Testis (tissue), 2 donors: ENCODE measurements at regions not wholly inside any gene's neighbourhood (a gene's known extent, or its start where the extent isn't known, plus 50 kb on each side); places are given as distances from the start of the nearest gene placed in this dataset.

Source experiments
- DNase-seq: peaks from one replicate; pipeline ENCODE4 v3.0.0-alpha.2; 2019
- H3K27ac ChIP-seq, 2 donors: fragments of 200-600 bp; sonication (generic); one replicate each; pipeline ENCODE4 v1.5.1; 2019
- H3K27me3 ChIP-seq: fragments of 200-600 bp; sonication (generic); one replicate; pipeline ENCODE4 v1.5.1; 2019
- H3K36me3 ChIP-seq: fragments of 200-600 bp; sonication (generic); one replicate; pipeline ENCODE4 v1.5.1; 2017; ENCODE audit warnings: low read depth; ENCODE audit errors: missing control alignments
- H3K4me1 ChIP-seq: fragments of 200-600 bp; sonication (generic); one replicate; pipeline ENCODE4 v1.5.1; 2019
- H3K4me3 ChIP-seq, 2 donors: fragments of 200-600 bp; sonication (generic); one replicate each; pipeline ENCODE4 v1.5.1; 2017 to 2019
- H3K9me3 ChIP-seq: fragments of 200-600 bp; sonication (generic); one replicate; pipeline ENCODE4 v1.5.1; 2017
- POLR2A ChIP-seq: fragments of 450-650 bp; IDR thresholded peaks from one replicate; pipeline ENCODE4 v1.6.1; 2017; ENCODE audit warnings: antibody characterized with exemption, mild to moderate bottlenecking, moderate library complexity
- WGBS, 2 donors: methylation state at CpG; one replicate each; pipeline ENCODE4 v1.1.5; 2018; 5-methylcytosine and 5-hydroxymethylcytosine counted together
- intact Hi-C: fragments of 100-400 bp; cut with DNase I; formaldehyde crosslinking; loops from one replicate; pipeline ENCODE4 v1.15.1; 2023; ENCODE audit warnings: low total_unique reads
- TF ChIP-seq, protein P1 (sequence below), 3 experiments: fragments of 450-650 bp in 2 of 3; fragments of 200-600 bp in 1 of 3; sonication (generic) in 1 of 3; IDR thresholded peaks; one replicate each; pipeline ENCODE4 v1.5.1; 2016 to 2019; ENCODE audit warnings: antibody characterized with exemption in 3 of 3, mild to moderate bottlenecking in 2 of 3, moderate library complexity in 1 of 3

DNA sequence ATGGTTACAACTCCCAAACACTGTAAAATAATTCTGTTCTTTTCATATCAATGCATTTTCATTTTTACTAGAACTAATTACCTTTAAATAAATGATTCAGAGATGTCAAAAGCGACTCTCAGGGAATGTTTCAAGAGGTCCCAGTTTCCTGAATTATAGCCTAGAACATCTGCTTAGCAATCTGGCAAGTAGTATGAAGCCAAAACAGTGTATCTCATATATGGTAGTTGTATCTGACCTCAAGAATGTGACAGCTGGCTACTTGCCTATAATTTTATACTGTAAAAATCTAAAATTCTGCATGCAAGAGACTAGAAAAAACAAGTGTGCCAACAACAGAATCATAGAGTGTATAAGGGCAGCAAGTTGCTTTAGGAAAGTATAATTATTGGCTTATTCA is 187.7 kb upstream of the POU5F2 start:
- Histone ChIP-seq H3K27me3 (no peaks in the 10 kb centered on the region), H3K36me3 (no peaks in the 10 kb centered on the region), H3K9me3 (no peaks in the 10 kb centered on the region), H3K4me3 (no peak overlapping the region), H3K27ac (no peak overlapping the region), H3K4me1 (no peaks in the 10 kb centered on the region)
- no peak for DNase-seq
- 85 to 86% methylated on average over 1 of the region's 1 CpG for WGBS, 2 donors
- TF ChIP-seq POLR2A = no peak
- TF ChIP-seq, protein P1, sequence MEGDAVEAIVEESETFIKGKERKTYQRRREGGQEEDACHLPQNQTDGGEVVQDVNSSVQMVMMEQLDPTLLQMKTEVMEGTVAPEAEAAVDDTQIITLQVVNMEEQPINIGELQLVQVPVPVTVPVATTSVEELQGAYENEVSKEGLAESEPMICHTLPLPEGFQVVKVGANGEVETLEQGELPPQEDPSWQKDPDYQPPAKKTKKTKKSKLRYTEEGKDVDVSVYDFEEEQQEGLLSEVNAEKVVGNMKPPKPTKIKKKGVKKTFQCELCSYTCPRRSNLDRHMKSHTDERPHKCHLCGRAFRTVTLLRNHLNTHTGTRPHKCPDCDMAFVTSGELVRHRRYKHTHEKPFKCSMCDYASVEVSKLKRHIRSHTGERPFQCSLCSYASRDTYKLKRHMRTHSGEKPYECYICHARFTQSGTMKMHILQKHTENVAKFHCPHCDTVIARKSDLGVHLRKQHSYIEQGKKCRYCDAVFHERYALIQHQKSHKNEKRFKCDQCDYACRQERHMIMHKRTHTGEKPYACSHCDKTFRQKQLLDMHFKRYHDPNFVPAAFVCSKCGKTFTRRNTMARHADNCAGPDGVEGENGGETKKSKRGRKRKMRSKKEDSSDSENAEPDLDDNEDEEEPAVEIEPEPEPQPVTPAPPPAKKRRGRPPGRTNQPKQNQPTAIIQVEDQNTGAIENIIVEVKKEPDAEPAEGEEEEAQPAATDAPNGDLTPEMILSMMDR (IDR thresholded peaks at IDR 0.05) = no peak
- intact Hi-C loops = no loop called here

GRCh38 chr5:93926831-93927620 is 185.6 kb upstream of the POU5F2 start:
- H3K27ac ChIP-seq = no peak overlapping the region

GRCh38 chr5:93925321-93925720 is 183.9 kb upstream of the POU5F2 start:
- Histone ChIP-seq H3K9me3 (no peaks in the 10 kb centered on the region), H3K36me3 (no peaks in the 10 kb centered on the region), H3K4me1 (no peaks in the 10 kb centered on the region), H3K4me3 (no peak overlapping the region), H3K27ac (no peak overlapping the region), H3K27me3 (no peaks in the 10 kb centered on the region)
- WGBS, 2 donors = 97 to 100% methylated on average over 1 of the region's 1 CpG
- DNase-seq = no peak
- intact Hi-C loops = no loop called here
- TF ChIP-seq, protein P1 (IDR thresholded peaks at IDR 0.05) = no peak
- TF ChIP-seq POLR2A = no peak

More at GRCh38 chr5:93926831-93927620, 185.6 kb upstream of the POU5F2 start:
- DNase-seq = no peak
- H3K4me3 ChIP-seq = no peak overlapping the region
- 61 to 70% methylated on average over 3 of the region's 3 CpGs for WGBS, 2 donors
- TF ChIP-seq, protein P1 (IDR thresholded peaks at IDR 0.05) = no peak
- no peak for TF ChIP-seq POLR2A
- no peaks in the 10 kb centered on the region for H3K9me3 ChIP-seq
- no peaks in the 10 kb centered on the region for H3K36me3 ChIP-seq
- no peaks in the 10 kb centered on the region for H3K27me3 ChIP-seq
- H3K4me1 ChIP-seq = no peaks in the 10 kb centered on the region
- intact Hi-C loops = no loop called here

DNA sequence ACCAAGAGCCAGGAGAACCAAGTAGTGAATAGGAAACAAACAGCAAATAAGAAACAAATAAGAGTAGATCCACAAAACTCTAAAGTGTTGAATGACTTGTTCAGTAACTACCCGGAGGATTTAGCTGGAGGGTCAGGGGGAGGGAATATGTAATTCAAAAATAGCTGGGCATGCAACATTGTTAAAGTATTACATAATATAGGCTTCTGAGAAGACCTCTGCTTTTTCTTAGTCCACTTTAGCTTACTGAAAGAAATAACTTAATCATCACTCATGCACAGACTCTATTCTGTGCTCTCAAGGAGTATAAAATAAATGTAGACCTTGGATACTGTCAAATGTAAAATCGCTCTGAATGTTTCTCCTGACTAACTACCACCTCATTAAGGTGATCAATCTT is 183.2 kb upstream of the POU5F2 start:
- H3K36me3 ChIP-seq = no peaks in the 10 kb centered on the region
- H3K4me1 ChIP-seq = no peaks in the 10 kb centered on the region
- no peaks in the 10 kb centered on the region for H3K9me3 ChIP-seq
- intact Hi-C loops = no loop called here
- H3K4me3 ChIP-seq = no peak overlapping the region
- TF ChIP-seq POLR2A = no peak
- TF ChIP-seq, protein P1 (IDR thresholded peaks at IDR 0.05) = no peak
- WGBS, 2 donors = 87 to 90% methylated on average over 2 of the region's 2 CpGs
- no peak for DNase-seq
- no peaks in the 10 kb centered on the region for H3K27me3 ChIP-seq
- no peak overlapping the region for H3K27ac ChIP-seq

GRCh38 chr5:93922551-93922950 is 181.2 kb upstream of the POU5F2 start:
- Histone ChIP-seq H3K36me3 (no peaks in the 10 kb centered on the region), H3K27ac (no peak overlapping the region), H3K9me3 (no peaks in the 10 kb centered on the region), H3K4me1 (no peaks in the 10 kb centered on the region), H3K4me3 (no peak overlapping the region), H3K27me3 (no peaks in the 10 kb centered on the region)
- TF ChIP-seq POLR2A = no peak
- TF ChIP-seq, protein P1 (IDR thresholded peaks at IDR 0.05) = no peak
- WGBS, 2 donors = 89 to 91% methylated on average over 4 to 5 of the region's 5 CpGs
- DNase-seq = no peak
- intact Hi-C loops = no loop called here
